ENCODE measurements at regions not wholly inside any gene's neighbourhood (a gene's known extent, or its start where the extent isn't known, plus 50 kb on each side); places are given as distances from the start of the nearest gene placed in this dataset.
"Not testable (repeated sequence)": the region's sequence is repeated elsewhere in the genome, so short reads cannot be mapped to it uniquely, and the experiment has no call there.

GRCh38 chr12:46945591-46945990, 119.8 kb upstream of the SLC38A4 start:
- DNase-seq (ENCODE audit: low spot score), result no peak

GRCh38 chr12:46946137-46946536, 120.3 kb upstream of the SLC38A4 start:
- no peak for DNase-seq (ENCODE audit: low spot score)

- DNase-seq (ENCODE audit: low spot score), result no peak
Measured at GRCh38 chr12:46948936-46949545, 123.2 kb upstream of the SLC38A4 start.

GRCh38 chr12:46950094-46950493, 124.3 kb upstream of the SLC38A4 start:
- no peak for DNase-seq (ENCODE audit: low spot score)

GRCh38 chr12:46952880-46953483, 126.4 kb upstream of the PCED1B start:
- DNase-seq (ENCODE audit: low spot score), result no peak

GRCh38 chr12:46956451-46957035, 122.9 kb upstream of the PCED1B start:
- DNase-seq (ENCODE audit: low spot score), result no peak

GRCh38 chr12:46958053-46958452, 121.4 kb upstream of the PCED1B start:
- DNase-seq (ENCODE audit: low spot score), result peak; percentile 66

GRCh38 chr12:46958599-46959290, 120.7 kb upstream of the PCED1B start:
- no peak for DNase-seq (ENCODE audit: low spot score)

- no peak for DNase-seq (ENCODE audit: low spot score)
Measured at GRCh38 chr12:46959502-46959901, 119.9 kb upstream of the PCED1B start.

- no peak for DNase-seq (ENCODE audit: low spot score)
Measured at GRCh38 chr12:46960681-46961080, 118.7 kb upstream of the PCED1B start.

- peak; percentile 27 for DNase-seq (ENCODE audit: low spot score)
Measured at GRCh38 chr12:46963191-46963590, 116.2 kb upstream of the PCED1B start.

- DNase-seq (ENCODE audit: low spot score), result peak; percentile 91
Measured at GRCh38 chr12:46963977-46964971, 115.1 kb upstream of the PCED1B start.

- DNase-seq (ENCODE audit: low spot score), result no peak
Measured at GRCh38 chr12:46965137-46965536, 114.3 kb upstream of the PCED1B start.

- no peak for DNase-seq (ENCODE audit: low spot score)
Measured at GRCh38 chr12:46965880-46966279, 113.5 kb upstream of the PCED1B start.

- no peak for DNase-seq (ENCODE audit: low spot score)
Measured at GRCh38 chr12:46970636-46971035, 108.8 kb upstream of the PCED1B start.

- DNase-seq (ENCODE audit: low spot score), result not testable (repeated sequence)
Measured at GRCh38 chr12:46973937-46974336, 105.5 kb upstream of the PCED1B start.

GRCh38 chr12:46977871-46978375, 101.5 kb upstream of the PCED1B start:
- no peak for DNase-seq (ENCODE audit: low spot score)

- no peak for DNase-seq (ENCODE audit: low spot score)
Measured at GRCh38 chr12:46981622-46982021, 97.8 kb upstream of the PCED1B start.

GRCh38 chr12:46982629-46983392, 96.6 kb upstream of the PCED1B start:
- no peak for DNase-seq (ENCODE audit: low spot score)

- DNase-seq (ENCODE audit: low spot score), result no peak
Measured at GRCh38 chr12:46983393-46983793, 96.0 kb upstream of the PCED1B start.
